HepG2 (cell line): ENCODE measurements at regions not wholly inside any gene's neighbourhood (a gene's known extent, or its start where the extent isn't known, plus 50 kb on each side); places are given as distances from the start of the nearest gene placed in this dataset.

Source experiments
- GATAD2A ChIP-seq: IDR thresholded peaks from 2 replicates; pipeline ENCODE4 v1.6.1; 2016
- GLI4 ChIP-seq: sonication (generic); formaldehyde crosslinking; IDR thresholded peaks from 2 replicates; pipeline ENCODE4 v1.5.1; 2020; ENCODE audit warnings: missing genetic modification reagents, mild to moderate bottlenecking, moderate library complexity, borderline replicate concordance
- HMGXB3 ChIP-seq: sonication (generic); formaldehyde crosslinking; IDR thresholded peaks from 2 replicates; pipeline ENCODE4 v1.4.0; 2020; ENCODE audit warnings: missing genetic modification reagents, borderline replicate concordance
- JUND ChIP-seq: sonication (generic); formaldehyde crosslinking; IDR thresholded peaks from 2 replicates; pipeline ENCODE4 v1.8.0; 2022; ENCODE audit warnings: mild to moderate bottlenecking, missing genetic modification reagents
- MED1 ChIP-seq: sonication (generic); formaldehyde crosslinking; IDR thresholded peaks from 2 replicates; pipeline ENCODE4 v1.4.0; 2020; ENCODE audit warnings: missing genetic modification reagents
- MEF2D ChIP-seq: sonication (generic); formaldehyde crosslinking; IDR thresholded peaks from 2 replicates; pipeline ENCODE4 v1.5.1; 2020; ENCODE audit warnings: mild to moderate bottlenecking, missing genetic modification reagents
- MTA1 ChIP-seq: sonication (generic); formaldehyde crosslinking; IDR thresholded peaks from 2 replicates; pipeline ENCODE4 v1.4.0; 2020; ENCODE audit warnings: missing genetic modification reagents, mild to moderate bottlenecking, borderline replicate concordance
- NR2F2 ChIP-seq: IDR thresholded peaks from 2 replicates; pipeline ENCODE4 v1.6.1; 2012; ENCODE audit warnings: low read depth, inconsistent platforms, borderline replicate concordance
- PHF5A ChIP-seq: IDR thresholded peaks from one replicate; pipeline ENCODE4 v1.6.1; 2018; ENCODE audit warnings: low read depth, missing genetic modification reagents; ENCODE audit not compliant: unreplicated experiment
- REXO4 ChIP-seq: sonication (generic); formaldehyde crosslinking; IDR thresholded peaks from 2 replicates; pipeline ENCODE4 v1.8.0; 2022; ENCODE audit warnings: missing genetic modification reagents, mild to moderate bottlenecking, borderline replicate concordance
- SETDB1 ChIP-seq: sonication (generic); formaldehyde crosslinking; IDR thresholded peaks from 2 replicates; pipeline ENCODE4 v1.5.1; 2020; ENCODE audit warnings: missing genetic modification reagents, mild to moderate bottlenecking, borderline replicate concordance
- SOX13 ChIP-seq, 3 experiments: fragments of 450-650 bp in 1 of 3; sonication (generic) in 1 of 3; formaldehyde crosslinking in 1 of 3; IDR thresholded peaks in 2 of 3; conservative IDR thresholded peaks in 1 of 3; 2 replicates each; pipeline versions ENCODE4 v1.5.0 to v1.6.1; 2016 to 2020; ENCODE audit warnings: antibody characterized with exemption in 1 of 3, mild to moderate bottlenecking in 1 of 3, missing compliant biosample characterization in 1 of 3, missing genetic modification reagents in 1 of 3, moderate library complexity in 1 of 3
- SRSF9 ChIP-seq: fragments of 200-400 bp; formaldehyde crosslinking; IDR thresholded peaks from 2 replicates; pipeline ENCODE4 v1.6.1; 2018; ENCODE audit warnings: borderline replicate concordance, mild to moderate bottlenecking, low read depth, low read length; ENCODE audit not compliant: insufficient read depth, poor library complexity, severe bottlenecking
- ZNF3 ChIP-seq: IDR thresholded peaks from 2 replicates; pipeline ENCODE4 v1.7.0; 2017; ENCODE audit warnings: inconsistent platforms
- ZNF451 ChIP-seq: sonication (generic); formaldehyde crosslinking; IDR thresholded peaks from 2 replicates; pipeline ENCODE4 v1.5.0; 2020; ENCODE audit warnings: mild to moderate bottlenecking, missing genetic modification reagents
- ZSCAN20 ChIP-seq: sonication (generic); formaldehyde crosslinking; IDR thresholded peaks from 2 replicates; pipeline ENCODE4 v1.4.0; 2020; ENCODE audit warnings: missing genetic modification reagents, mild to moderate bottlenecking, borderline replicate concordance
- TF ChIP-seq, protein P1 (sequence below): sonication (generic); formaldehyde crosslinking; IDR thresholded peaks from 2 replicates; pipeline ENCODE4 v1.5.1; 2020; ENCODE audit warnings: mild to moderate bottlenecking, missing genetic modification reagents, borderline replicate concordance
- TF ChIP-seq, protein P2 (sequence below): sonication (generic); formaldehyde crosslinking; IDR thresholded peaks from 2 replicates; pipeline ENCODE4 v1.8.0; 2022; ENCODE audit warnings: missing genetic modification reagents, mild to moderate bottlenecking, moderate library complexity, borderline replicate concordance

DNA sequence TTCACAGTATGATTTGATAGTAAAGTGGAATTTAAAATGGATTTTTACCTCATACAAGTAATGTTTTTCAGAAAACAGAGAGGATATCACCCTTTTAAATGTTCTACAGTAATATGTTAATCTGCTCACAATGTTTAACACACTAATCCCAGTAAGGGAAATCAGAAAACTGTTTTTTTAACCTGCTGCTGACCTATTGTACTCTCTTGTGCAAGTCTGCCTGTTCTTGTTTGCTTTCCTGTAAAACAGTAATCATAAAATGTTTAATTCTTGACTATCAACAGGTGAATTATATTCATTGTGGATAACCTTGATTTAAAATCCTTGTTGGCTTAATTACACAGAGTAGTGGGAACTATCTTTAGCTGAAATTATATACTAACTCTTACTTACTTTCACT, 126.4 kb downstream of the GNAT3 start (continued):
- TF ChIP-seq HMGXB3 (CRISPR knock-in tag) = no peak
- no peak for TF ChIP-seq SRSF9
- no peak for TF ChIP-seq REXO4 (CRISPR knock-in tag)
- TF ChIP-seq JUND (CRISPR knock-in tag) = no peak
- 0 out of 2 replicates have a peak, but pooled peaks have one; percentile 34 for TF ChIP-seq NR2F2
- no peak for TF ChIP-seq ZNF451 (CRISPR knock-in tag)
- TF ChIP-seq SOX13 (IDR thresholded peaks at IDR 0.05) = no peak
- 0 out of 4 replicates have a peak, but pooled peaks of 1 of the 2 experiments have one; percentile 10 for TF ChIP-seq SOX13 (CRISPR knock-in tag; conservative IDR thresholded peaks at IDR 0.05 in 1 of 2, IDR thresholded peaks at IDR 0.05 in 1 of 2)
- TF ChIP-seq SETDB1 = no peak
- TF ChIP-seq, protein P1, sequence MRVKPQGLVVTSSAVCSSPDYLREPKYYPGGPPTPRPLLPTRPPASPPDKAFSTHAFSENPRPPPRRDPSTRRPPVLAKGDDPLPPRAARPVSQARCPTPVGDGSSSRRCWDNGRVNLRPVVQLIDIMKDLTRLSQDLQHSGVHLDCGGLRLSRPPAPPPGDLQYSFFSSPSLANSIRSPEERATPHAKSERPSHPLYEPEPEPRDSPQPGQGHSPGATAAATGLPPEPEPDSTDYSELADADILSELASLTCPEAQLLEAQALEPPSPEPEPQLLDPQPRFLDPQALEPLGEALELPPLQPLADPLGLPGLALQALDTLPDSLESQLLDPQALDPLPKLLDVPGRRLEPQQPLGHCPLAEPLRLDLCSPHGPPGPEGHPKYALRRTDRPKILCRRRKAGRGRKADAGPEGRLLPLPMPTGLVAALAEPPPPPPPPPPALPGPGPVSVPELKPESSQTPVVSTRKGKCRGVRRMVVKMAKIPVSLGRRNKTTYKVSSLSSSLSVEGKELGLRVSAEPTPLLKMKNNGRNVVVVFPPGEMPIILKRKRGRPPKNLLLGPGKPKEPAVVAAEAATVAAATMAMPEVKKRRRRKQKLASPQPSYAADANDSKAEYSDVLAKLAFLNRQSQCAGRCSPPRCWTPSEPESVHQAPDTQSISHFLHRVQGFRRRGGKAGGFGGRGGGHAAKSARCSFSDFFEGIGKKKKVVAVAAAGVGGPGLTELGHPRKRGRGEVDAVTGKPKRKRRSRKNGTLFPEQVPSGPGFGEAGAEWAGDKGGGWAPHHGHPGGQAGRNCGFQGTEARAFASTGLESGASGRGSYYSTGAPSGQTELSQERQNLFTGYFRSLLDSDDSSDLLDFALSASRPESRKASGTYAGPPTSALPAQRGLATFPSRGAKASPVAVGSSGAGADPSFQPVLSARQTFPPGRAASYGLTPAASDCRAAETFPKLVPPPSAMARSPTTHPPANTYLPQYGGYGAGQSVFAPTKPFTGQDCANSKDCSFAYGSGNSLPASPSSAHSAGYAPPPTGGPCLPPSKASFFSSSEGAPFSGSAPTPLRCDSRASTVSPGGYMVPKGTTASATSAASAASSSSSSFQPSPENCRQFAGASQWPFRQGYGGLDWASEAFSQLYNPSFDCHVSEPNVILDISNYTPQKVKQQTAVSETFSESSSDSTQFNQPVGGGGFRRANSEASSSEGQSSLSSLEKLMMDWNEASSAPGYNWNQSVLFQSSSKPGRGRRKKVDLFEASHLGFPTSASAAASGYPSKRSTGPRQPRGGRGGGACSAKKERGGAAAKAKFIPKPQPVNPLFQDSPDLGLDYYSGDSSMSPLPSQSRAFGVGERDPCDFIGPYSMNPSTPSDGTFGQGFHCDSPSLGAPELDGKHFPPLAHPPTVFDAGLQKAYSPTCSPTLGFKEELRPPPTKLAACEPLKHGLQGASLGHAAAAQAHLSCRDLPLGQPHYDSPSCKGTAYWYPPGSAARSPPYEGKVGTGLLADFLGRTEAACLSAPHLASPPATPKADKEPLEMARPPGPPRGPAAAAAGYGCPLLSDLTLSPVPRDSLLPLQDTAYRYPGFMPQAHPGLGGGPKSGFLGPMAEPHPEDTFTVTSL (CRISPR knock-in tag) = peak; percentile 20; the same call in 1 of the 2 replicates
- no peak for TF ChIP-seq ZSCAN20 (CRISPR knock-in tag)
- TF ChIP-seq PHF5A (CRISPR knock-in tag) = no peak
- TF ChIP-seq ZNF3 = no peak
- TF ChIP-seq GLI4 = no peak
- TF ChIP-seq MTA1 (CRISPR knock-in tag) = no peak
- no peak for TF ChIP-seq MEF2D (CRISPR knock-in tag)
- TF ChIP-seq MED1 (CRISPR knock-in tag) = no peak
- 0 out of 2 replicates have a peak, but pooled peaks have one; percentile 26 for TF ChIP-seq GATAD2A
- TF ChIP-seq, protein P2, sequence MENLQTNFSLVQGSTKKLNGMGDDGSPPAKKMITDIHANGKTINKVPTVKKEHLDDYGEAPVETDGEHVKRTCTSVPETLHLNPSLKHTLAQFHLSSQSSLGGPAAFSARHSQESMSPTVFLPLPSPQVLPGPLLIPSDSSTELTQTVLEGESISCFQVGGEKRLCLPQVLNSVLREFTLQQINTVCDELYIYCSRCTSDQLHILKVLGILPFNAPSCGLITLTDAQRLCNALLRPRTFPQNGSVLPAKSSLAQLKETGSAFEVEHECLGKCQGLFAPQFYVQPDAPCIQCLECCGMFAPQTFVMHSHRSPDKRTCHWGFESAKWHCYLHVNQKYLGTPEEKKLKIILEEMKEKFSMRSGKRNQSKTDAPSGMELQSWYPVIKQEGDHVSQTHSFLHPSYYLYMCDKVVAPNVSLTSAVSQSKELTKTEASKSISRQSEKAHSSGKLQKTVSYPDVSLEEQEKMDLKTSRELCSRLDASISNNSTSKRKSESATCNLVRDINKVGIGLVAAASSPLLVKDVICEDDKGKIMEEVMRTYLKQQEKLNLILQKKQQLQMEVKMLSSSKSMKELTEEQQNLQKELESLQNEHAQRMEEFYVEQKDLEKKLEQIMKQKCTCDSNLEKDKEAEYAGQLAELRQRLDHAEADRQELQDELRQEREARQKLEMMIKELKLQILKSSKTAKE = no peak
